ENCODE measurements at regions not wholly inside any gene's neighbourhood (a gene's known extent, or its start where the extent isn't known, plus 50 kb on each side); places are given as distances from the start of the nearest gene placed in this dataset.

DNA sequence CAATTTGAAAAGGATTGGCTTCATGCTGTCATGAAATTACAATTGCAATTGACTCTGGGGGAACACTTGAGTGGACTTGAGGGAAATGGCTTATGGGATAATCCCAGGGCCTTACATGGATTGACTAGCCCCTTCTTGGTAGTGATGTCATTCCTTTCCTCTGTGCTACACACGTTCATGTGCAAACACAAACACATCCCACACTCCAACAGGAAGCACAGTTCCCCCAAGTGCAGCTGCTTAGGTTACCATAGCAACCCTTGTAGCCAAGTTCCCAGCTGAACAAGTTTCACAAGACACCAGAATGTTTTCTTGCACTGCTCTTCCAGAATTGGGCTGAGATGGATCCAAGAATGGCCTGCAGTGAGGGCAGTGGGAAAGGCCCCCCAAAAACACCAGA is 217.0 kb downstream of the ZNF621 start:
- Mint-ChIP-seq H3K9me3 (no peaks in the 10 kb centered on the region), H3K4me3 (no peak overlapping the region), H3K27ac (no peak overlapping the region), H3K36me3 (ENCODE audit: low read depth) (no peaks in the 10 kb centered on the region), H3K4me1 (peaks cover 10% of the 10 kb centered on the region), H3K27me3 (ENCODE audit: insufficient read depth) (no peaks in the 10 kb centered on the region)
- Histone ChIP-seq H3K9me3 (ENCODE audit: control insufficient read depth, low read length) (no peaks in the 10 kb centered on the region), H3K4me3 (ENCODE audit: low read length) (no peak overlapping the region), H3K27ac (ENCODE audit: low read depth, low read length) (no peak overlapping the region), H3K4me1 (ENCODE audit: control insufficient read depth, insufficient read depth, low read length) (no peaks in the 10 kb centered on the region), H3K36me3 (ENCODE audit: control insufficient read depth, insufficient read depth, low read length) (no peaks in the 10 kb centered on the region), H3K27me3 (ENCODE audit: control insufficient read depth, insufficient read depth, low read length, poor library complexity, severe bottlenecking) (no peaks in the 10 kb centered on the region), H3K9ac (ENCODE audit: extremely low read depth, low read length, poor library complexity, severe bottlenecking) (no peak overlapping the region)
- DNase-seq: no peak
- 50% methylated on average over 1 of the region's 1 CpG; no CpG with 5 or more reads in 1 of the 2 experiments for WGBS, 2 experiments (ENCODE audit: insufficient coverage in 1 of 2, insufficient read length in 1 of 2)
- TF ChIP-seq, protein P1, sequence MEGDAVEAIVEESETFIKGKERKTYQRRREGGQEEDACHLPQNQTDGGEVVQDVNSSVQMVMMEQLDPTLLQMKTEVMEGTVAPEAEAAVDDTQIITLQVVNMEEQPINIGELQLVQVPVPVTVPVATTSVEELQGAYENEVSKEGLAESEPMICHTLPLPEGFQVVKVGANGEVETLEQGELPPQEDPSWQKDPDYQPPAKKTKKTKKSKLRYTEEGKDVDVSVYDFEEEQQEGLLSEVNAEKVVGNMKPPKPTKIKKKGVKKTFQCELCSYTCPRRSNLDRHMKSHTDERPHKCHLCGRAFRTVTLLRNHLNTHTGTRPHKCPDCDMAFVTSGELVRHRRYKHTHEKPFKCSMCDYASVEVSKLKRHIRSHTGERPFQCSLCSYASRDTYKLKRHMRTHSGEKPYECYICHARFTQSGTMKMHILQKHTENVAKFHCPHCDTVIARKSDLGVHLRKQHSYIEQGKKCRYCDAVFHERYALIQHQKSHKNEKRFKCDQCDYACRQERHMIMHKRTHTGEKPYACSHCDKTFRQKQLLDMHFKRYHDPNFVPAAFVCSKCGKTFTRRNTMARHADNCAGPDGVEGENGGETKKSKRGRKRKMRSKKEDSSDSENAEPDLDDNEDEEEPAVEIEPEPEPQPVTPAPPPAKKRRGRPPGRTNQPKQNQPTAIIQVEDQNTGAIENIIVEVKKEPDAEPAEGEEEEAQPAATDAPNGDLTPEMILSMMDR (conservative IDR thresholded peaks at IDR 0.05): no peak

DNA sequence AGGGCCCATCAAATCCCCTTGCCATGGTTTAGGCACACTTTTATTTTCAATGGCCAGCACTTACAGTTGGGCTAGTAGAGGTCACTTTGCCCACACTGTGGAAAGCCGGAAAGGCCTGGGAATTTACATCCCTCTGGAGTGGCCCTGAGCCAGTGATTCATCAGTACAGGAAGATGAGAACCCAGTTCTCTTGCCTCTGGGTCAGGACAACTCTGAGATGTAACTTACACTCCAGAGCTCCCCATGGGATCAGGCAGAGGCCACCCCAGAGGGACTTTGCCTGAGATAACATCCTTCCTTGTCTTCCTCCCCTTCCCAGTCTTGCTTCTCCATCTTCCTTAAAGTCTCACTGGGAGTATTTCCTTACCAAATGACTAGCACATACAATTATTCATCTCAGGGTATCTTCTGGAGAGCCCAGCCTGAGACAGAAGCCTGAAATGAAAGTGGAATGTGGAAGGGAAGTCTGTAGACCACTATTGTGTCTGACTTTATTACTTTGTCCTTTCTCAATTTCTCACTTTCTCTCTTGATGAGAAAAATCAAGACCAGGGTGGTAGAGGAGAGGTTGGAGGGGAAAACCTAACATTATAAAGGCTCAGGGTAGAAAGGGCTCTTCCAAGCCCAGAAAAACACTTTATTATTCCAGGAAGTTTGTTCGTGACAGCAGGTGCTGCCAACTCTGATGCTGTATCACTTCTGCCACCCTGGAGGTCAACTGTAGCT is 220.8 kb downstream of the ZNF621 start:
- no peaks in the 10 kb centered on the region for H3K27me3 ChIP-seq (ENCODE audit: control insufficient read depth, insufficient read depth, low read length, poor library complexity, severe bottlenecking)
- H3K36me3 ChIP-seq (ENCODE audit: control insufficient read depth, insufficient read depth, low read length): no peaks in the 10 kb centered on the region
- Mint-ChIP-seq H3K9me3 (no peaks in the 10 kb centered on the region), H3K27me3 (ENCODE audit: insufficient read depth) (peaks cover 2% of the 10 kb centered on the region), H3K4me3 (no peak overlapping the region), H3K4me1 (no peaks in the 10 kb centered on the region), H3K27ac (no peak overlapping the region), H3K36me3 (ENCODE audit: low read depth) (no peaks in the 10 kb centered on the region)
- H3K27ac ChIP-seq (ENCODE audit: low read depth, low read length): no peak overlapping the region
- WGBS, 2 experiments (ENCODE audit: insufficient coverage in 1 of 2, insufficient read length in 1 of 2): 93 to 100% methylated on average over 1 to 2 of the region's 2 CpGs
- TF ChIP-seq, protein P1 (conservative IDR thresholded peaks at IDR 0.05): no peak
- H3K9ac ChIP-seq (ENCODE audit: extremely low read depth, low read length, poor library complexity, severe bottlenecking): no peak overlapping the region
- no peaks in the 10 kb centered on the region for H3K4me1 ChIP-seq (ENCODE audit: control insufficient read depth, insufficient read depth, low read length)
- no peaks in the 10 kb centered on the region for H3K9me3 ChIP-seq (ENCODE audit: control insufficient read depth, low read length)
- no peak for DNase-seq
- H3K4me3 ChIP-seq (ENCODE audit: low read length): no peak overlapping the region

GRCh38 chr3:40751666-40752065 is 226.9 kb downstream of the ZNF621 start:
- Mint-ChIP-seq H3K4me3 (no peak overlapping the region), H3K4me1 (no peaks in the 10 kb centered on the region), H3K27ac (no peak overlapping the region), H3K36me3 (ENCODE audit: low read depth) (no peaks in the 10 kb centered on the region), H3K9me3 (no peaks in the 10 kb centered on the region), H3K27me3 (ENCODE audit: insufficient read depth) (peaks cover 2% of the 10 kb centered on the region)
- DNase-seq: no peak
- Histone ChIP-seq H3K9me3 (ENCODE audit: control insufficient read depth, low read length) (no peaks in the 10 kb centered on the region), H3K9ac (ENCODE audit: extremely low read depth, low read length, poor library complexity, severe bottlenecking) (no peak overlapping the region), H3K4me3 (ENCODE audit: low read length) (no peak overlapping the region), H3K27ac (ENCODE audit: low read depth, low read length) (no peak overlapping the region), H3K36me3 (ENCODE audit: control insufficient read depth, insufficient read depth, low read length) (no peaks in the 10 kb centered on the region), H3K27me3 (ENCODE audit: control insufficient read depth, insufficient read depth, low read length, poor library complexity, severe bottlenecking) (no peaks in the 10 kb centered on the region), H3K4me1 (ENCODE audit: control insufficient read depth, insufficient read depth, low read length) (no peaks in the 10 kb centered on the region)
- 89% methylated on average over 1 of the region's 1 CpG; no CpG with 5 or more reads in 1 of the 2 experiments for WGBS, 2 experiments (ENCODE audit: insufficient coverage in 1 of 2, insufficient read length in 1 of 2)
- TF ChIP-seq, protein P1 (conservative IDR thresholded peaks at IDR 0.05): no peak

All from endodermal cell (in vitro differentiated cells).